CD4-positive, alpha-beta T cell treated with Interleukin-6 for 4 hours (primary cell): ENCODE measurements at regions not wholly inside any gene's neighbourhood (a gene's known extent, or its start where the extent isn't known, plus 50 kb on each side); places are given as distances from the start of the nearest gene placed in this dataset.
"Not testable (repeated sequence)": the region's sequence is repeated elsewhere in the genome, so short reads cannot be mapped to it uniquely, and the experiment has no call there.

ENCODE experiments used
- DNase-seq: peaks from one replicate; pipeline ENCODE4 v3.0.0-alpha.2; 2020; ENCODE audit warnings: mixed read lengths

DNA sequence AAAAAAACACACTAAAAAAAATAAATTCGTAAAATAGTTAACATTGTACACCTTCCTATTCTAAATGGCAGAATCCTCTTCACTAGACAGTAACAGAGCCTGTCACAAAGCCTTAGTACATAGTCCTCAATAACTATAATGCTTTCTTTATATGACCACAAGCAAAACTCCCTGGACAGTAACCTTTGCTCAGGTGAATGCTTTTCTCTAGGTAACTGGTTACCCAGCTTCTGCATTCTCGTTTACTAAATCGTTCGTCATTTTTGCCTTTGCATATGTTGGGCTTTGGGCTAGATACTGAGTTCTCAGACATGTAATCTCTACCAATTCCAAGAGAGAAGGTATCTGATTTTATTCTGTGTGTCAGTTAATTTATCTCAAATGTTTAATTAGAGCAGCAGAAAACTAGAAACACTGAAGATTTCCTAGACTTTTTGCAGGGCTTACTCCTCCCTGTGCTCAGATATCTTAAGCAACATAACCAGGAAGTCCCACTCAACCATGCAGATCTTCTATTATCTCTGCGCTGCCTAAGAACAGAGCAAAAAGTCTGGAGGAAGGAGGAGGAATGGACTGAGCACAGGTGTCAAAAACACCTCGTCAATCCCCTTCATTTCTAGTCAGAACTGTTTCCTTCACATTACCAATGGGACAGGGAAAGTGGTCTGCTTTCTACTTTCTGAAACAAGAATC lies 247.7 kb downstream of the SOCS6 start:
- DNase-seq, result no peak

DNA sequence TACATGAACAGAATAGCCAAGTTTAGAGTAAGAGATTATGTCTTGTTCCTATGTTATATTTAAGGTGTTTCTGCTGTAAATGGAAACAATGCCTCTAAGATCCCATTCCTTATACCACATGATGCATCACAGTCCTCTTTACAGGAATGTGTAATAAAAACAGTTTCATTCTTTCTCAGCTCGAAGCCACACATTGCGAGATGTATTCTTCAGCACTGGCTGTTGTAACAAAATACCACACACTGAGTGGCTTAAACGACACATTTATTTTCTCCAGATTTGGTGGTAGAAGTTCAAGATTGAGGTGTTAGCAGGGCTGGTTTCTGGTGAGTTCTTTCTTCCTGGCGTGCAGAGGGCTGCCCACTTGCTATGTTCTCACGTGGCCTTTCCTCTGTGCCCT lies 246.2 kb downstream of the SOCS6 start:
- no peak for DNase-seq

DNA sequence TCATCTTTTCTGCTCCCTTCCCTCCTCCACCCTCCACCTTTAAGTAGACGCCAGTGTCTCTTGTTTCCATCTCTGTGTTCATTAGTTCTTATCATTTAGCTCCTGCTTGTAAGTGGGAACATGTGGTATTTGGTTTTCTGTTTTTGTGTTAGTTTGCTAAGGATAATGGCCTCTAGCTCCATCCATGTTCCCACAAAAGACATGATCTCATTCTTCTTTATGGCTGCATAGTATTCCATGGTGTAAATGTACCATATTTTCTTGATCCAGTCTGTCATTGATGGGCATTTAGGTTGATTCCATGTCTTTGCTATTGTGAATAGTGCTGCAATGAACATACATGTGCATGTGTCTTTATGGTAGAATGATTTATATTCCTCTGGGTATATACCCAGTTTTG lies 236.5 kb downstream of the SOCS6 start:
- not testable (repeated sequence) for DNase-seq

DNA sequence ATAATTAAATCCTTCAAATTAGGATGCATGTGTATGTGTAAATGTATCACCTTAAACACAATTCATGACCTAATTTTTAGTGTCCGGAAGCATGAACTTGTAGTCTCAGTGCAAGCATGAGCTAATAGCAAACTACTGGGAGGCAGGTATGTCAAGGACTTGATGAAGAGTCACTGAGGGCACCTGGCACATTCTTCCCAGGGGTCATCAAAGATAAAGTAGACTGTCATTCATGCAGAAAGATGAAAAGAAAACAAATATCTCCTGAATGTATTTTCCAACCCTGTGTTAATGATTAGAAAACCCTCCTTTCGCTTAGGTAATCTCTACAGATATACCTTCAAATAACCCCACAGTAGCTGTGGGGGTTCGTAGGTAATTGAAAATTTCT lies 234.9 kb downstream of the SOCS6 start:
- DNase-seq, result no peak

DNA sequence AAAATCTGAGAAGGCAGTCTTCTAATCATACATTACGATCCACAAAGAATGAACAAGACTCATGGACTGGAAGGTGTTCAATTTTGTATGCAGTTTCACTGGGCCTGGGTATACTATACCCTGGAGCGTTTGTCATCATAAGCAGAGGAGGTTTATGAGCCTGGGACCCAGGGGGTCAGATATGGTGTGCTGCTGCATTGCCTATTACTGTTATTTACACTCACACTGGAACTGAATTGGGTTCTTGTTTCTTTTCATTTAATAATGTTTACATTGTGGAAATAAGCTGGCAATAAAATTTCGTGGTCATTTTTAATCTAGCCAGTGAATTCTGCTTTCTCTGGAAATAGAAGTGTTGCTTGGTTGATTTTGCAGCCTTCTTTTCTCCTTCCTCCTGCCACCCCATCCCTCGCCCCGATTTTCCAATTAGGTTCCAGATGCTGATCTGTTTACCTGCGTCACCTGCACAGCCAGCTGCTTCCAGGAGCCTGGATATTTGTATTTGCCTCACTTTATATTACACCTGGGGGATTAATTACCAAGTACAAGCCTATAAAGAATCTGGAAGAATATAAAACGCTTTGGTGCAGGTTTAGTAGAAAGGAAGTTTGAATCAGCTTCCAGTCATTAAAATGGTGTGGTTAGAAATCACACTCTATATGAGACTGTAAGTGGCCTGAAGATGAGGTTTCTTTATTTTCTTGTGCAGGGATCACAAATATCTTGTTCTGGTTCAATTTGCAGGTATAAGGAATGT lies 234.4 kb downstream of the SOCS6 start:
- DNase-seq, result no peak

DNA sequence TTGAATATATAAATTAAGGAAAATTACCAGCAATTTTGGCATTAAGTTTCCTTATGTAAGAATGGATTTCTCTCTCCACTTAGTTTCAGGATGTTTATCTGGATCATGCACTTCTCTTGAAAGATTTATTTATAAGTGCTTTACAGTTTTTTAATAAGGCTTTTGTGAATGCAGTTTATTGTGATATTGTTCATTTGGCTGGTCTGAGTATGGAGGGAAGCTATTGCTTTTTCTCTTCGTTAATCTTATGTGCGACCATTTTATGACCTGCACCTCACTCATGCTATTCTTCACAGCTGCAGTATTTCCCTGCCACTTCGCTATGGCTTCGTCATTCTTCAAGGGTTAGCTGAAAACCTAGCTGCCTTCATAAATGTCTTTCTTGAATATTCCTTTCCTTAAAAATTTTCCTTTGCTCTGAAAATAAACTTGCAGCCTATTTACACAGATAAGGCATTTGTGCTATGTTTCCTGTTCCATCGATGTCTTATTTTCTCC lies 233.4 kb downstream of the SOCS6 start:
- no peak for DNase-seq

DNA sequence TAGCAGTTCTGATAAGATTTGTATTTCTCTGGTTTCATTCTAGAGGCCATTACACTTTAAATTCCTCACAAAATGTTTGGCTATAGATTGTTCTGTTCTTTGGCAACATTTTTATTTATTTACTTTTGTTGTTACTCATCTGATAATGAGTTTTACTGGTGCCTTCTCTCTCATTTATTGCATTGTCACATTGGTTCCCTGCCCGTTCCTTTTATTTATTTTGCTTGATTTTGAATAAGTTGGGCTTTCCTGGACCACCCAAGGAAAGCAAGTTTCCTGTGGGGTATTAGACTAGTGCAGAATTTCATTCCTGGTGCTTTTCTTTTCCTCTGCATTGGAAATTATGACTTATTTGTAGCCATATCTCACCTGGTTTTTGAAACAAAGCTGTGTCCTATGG lies 232.0 kb downstream of the SOCS6 start:
- no peak for DNase-seq

DNA sequence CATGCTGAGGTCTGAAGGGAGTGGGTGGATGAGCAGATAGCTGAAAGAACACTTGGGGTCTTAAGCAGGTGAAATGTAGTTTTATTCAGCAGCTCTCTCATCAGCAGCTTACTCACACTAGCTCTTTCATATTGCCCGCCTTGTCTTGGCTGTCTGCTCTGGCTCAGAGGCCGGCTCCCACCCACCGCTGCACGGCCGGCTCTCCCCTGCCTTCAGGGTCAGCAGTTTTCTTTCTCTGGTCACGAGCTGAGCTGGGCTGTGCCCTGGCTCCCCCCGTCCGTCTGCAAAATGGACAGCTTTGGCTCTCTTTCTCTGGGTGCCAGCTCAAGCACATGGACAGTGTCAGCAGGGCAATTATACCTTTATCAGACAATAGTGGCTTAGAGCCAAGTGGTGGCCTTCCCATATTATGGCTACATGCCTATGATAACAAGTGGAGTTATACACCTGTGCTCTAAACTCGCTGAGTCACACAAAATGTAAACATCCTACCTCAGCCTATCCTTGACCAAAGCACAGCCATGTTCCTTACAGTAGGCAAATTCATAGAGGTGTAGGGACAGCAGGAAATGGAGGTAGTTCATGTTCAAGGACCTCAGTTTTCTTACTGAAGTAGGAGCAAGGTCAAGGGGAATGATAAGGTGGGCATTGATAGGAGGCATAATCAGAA lies 224.8 kb downstream of the SOCS6 start:
- DNase-seq, result no peak

DNA sequence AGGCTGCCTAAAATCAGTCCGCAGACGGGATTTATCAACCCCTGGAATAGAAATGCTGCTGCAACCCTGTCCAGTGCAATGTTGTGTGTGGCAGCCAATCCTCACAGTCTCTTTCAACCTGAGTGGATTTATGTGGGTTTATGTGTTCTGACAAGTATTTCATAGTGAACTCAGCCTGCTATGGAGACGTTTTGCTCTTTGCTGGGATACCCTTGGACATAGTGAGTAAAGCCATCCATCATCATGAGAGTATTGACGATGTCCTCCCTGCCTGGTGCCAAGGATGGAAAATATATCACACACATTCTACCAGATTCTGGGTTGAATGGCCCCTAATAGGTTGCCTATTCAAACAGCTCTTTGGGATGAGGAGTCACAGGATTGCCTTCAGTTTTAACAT lies 219.1 kb downstream of the SOCS6 start:
- no peak for DNase-seq

DNA sequence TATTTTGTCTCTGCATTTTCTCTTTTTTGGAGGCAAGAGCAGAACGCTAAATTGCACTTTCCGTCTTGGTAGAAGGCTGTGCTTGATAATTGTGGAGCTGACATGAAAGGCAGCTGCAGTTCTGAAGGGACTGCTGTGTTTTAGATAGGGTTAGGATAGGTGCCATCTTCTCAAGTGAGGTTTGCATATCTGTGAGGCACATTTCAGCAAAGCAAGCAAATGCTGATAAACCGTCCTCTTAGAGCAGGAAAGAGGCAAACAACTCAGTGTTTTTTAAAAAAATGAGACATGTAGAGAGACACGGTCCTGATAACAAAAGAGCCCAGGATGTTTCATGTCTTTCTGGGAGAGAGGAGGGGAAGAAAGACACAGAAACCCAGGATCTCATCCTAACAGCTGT lies 217.7 kb downstream of the SOCS6 start:
- no peak for DNase-seq

DNA sequence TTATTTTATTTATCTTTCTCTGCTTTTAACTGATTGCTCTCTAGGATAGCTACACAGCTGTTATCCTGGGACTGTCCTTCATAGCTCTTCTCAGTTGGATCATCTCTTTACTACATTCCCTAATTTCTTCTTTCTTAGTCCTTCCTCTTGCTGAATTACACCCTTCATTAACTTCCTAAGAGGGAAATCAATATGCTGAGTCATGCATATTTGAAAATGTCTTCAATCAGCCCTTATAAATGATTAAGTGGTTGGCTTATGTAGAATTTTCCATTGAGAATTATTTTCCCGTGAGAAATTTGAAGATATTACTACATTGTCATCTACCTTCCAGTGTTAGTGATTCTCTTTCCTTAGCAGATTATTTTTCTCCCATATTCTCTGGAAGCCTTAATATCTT lies 214.2 kb downstream of the SOCS6 start:
- no peak for DNase-seq

DNA sequence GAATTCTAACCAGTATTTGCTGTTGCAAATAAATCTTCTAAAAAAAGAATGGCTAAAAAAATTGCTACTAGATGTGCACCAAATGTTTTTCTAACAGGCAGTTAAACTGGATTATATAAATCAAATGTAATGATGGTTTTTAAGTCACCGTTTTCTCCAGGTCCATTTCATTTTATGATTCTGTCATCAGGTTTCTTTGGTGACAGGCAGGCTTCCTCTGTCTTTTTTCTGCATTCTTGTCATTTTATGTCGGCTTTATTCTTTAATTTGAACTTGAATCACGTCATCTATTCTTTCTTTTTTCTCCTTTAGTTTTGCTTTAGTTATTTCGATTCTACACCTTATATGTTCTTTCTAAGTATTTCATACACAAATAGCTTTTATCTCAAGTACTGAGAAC lies 212.5 kb downstream of the SOCS6 start:
- no peak for DNase-seq

DNA sequence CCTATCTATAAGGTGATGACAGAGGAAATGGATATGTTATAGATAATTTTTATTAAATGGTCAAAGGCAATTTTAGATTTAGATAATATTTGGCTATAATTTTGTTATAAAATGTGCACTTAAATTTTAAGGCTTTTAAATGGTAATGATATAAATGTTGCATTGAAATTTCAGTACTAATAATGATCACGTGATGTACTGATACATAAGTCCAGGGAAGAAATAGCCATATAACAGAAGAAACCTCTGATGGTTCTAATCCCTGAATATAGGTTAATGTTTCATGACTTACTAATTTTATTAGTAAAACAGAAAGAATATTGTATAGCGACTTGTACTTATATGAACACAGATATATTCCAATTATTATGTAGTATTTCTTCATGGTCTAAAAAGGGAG lies 211.9 kb downstream of the SOCS6 start:
- no peak for DNase-seq

DNA sequence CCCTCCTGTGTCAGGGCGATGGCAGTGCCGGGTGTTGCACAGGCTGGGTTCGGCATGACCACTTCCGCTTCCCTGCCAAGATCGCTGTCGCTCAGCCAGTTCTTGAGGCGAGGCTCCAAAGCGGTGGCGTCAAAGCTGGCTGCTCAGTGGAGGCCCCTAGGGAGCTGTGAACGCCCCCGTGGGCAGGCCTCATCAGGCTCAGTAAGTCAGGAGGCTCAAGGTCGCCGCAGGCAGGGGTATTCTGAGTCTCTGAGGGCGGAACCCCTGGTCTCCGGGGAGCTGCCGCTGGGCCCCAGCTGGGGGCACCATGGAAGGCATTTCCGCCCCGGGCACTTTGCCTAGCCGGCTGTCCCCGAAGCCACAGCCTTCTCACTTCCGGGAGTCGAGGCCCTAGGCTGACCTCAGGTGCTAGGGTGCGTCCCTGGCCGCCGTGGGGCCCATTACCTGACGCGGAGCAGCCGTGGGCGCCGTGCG lies 210.4 kb downstream of the SOCS6 start:
- DNase-seq, result peak; percentile 3

DNA sequence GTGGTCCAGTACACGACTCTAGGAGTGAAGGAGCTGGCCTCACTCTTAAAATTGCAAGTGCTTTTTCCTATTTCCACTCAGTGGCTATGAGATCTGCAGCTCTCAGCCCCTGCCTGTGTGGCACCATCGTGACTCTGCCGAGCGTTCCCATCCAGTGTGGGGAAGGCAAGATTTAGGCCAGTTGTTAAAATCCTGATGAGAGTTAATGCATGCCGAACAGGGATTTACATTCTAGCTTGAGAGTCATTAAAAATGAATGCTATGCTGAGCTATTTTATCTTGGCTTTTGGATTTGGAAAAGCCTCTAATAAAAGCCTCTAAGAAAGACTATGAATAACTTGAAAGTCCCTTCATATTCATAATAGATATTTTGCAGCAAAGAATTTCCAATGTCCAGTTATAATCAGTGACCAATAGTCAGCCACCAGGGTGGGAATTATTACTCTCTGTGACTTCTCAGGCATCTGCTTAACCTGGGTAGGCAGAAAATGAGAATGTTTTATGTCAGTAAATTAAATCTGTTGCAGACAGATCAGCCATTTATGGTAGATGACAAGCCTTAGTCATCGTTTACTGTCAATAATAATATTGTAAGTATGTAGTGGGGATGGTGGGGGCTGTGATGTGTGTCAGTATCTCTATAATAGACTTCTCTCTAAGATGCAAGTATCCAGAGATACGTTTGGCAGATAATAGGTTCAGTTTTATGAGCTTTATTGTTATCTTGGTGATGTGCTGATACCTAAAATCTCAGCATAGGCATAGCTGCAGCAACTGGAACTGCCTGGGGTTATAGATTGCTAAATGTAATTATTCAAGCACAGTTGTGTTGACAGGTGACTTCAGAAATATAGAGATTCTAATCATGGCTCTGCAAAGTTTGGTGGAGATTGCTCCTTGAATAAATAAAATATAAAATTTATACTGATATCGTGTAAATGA lies 207.8 kb downstream of the SOCS6 start:
- no peak for DNase-seq

DNA sequence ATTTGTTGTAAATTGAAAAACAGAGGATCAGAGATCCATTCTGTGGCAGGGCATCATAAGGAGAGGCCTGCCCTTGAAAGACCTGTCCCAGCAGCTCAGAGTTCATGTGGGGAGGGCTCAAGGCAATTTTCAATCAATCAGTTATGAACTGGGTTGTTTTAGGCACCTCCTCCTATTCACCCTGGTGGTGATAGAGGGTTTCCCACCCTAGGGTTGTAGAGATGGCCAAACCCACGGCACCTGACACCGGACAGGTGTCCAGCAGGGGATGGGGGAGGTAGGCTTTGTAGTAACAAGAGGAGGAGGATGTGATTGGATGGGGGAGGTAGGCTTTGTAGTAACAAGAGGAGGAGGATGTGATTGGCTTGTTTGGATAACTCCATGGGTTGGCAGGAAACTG lies 205.7 kb downstream of the SOCS6 start:
- DNase-seq, result no peak

DNA sequence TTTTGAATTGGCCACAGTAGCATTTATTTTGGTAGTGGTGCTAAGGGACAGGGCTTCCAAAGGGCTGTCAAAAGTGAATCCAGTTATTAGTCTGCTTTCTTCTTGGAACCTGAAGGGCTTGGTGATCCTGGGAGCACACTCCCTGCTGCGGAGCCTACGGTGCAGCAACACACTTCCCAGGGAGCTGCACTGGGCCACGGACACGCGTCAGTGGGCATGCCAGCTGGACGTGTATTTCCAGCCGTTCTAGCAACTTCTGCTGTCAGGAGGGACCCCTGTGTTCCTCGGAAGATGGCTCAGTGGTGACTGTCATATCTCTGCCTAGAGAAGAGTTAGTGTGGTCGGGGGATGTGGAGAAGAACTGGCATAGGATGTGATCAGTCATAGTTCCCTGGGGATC lies 204.6 kb downstream of the SOCS6 start:
- DNase-seq, result no peak

DNA sequence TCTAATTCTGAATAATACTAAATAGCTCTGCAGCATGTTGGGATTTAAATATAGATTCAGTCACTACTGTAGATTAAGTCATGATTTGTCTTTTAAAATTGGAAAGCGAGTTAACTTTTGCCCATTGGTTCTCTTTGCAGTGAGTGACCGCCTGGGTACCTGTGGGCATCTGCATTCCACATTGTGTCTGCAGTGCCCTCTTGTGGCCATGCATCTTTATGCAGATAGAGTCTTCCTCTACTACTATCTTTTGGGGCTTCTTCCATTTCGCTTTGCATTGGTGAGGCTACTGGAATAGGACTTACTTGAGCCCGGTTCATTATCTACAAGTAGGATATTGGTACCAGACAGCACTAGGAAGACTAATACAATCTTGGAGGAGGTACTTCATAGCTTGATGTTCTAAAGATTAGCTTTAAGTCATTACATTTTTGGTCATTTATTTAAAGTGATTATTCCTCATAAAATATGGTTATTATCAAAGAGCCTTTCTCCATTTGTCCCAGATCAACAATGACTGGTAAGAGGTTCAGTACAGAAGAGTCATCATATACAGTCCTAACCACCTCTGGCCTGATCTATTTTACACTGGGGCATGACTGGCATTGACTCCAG lies 203.0 kb downstream of the SOCS6 start:
- DNase-seq, result peak; percentile 59

DNA sequence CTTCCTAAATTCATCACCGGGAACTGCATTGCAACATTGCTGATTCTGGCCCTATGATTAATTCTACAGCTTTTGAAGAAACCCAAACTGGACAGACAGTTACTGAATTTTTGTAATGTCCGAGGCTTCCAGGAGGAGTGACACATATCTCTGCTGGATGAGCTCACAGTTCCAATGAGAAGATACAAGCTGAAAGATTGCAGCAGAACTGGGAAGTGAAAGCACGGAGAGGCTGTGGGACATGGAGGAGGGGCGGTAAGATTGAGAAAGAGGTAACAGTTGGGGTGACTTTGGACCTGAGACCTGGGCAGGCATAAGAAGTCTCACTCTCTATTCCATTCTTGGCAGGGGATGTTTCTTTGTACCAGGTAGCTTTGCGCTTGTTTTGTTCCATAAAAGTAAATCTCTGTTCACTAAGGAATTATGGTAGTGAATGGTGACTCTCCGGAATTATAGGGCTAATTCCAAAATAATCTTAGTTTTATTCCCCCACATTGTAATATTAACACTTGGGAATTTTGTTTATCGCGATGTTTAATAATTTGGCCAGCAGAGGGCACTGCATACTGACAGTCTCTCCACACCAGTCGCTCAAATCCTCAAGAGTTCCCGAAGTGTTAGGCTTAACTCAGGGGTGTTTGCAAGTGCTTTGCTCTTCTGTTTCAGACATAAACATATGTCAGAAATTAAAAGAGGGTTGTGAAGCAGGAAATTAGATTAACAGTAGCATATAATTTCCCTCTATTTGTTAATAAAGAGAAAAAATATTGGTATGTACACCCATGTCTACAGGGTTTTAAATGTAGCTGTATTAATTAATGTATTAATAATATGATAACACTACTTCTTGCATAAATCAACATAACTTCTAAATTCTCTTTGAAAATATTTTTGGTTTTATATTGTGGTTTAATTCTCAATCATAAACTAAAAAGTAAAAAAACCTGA lies 201.4 kb downstream of the SOCS6 start:
- peak; percentile 61 for DNase-seq

DNA sequence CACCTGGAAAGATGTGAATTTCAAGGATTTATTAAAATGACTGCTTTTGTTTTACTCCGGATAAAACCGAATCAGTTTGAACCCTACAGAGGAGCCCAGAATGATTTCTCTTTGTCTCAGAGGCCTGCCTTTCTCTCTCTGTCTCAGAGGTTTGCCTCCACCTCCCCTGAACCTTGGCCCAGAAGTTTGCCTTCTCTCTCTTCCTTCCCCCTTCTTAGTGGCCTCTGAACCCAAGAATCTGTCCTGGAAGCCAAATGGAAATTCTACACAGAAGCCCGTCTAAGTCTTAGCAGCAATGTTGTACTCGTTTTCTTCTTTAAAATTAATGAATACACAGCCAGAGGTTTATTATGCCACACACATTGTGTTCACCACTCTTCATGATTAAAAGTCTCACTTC lies 200.7 kb downstream of the SOCS6 start:
- no peak for DNase-seq

DNA sequence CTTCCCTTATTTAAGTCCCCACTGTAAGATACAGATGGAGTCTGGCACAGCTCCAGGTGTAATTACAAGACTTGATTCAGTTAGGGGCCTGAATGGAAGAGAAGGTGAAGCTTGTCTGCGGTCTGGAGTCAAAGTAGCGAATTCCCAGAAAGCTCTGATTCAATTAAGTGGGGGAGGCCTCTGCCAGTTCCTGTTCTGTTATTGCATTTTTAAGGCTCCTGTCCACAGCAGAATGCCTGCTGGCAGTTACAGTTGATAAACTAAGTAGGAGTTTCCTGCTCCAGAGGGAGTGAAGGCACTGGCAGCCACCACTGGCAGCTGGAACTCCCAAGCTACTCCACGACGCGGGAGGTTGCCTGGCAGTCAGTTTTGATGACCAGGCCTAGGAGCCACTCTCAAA lies 181.1 kb downstream of the SOCS6 start:
- DNase-seq, result no peak
